ENCODE measurements at regions not wholly inside any gene's neighbourhood (a gene's known extent, or its start where the extent isn't known, plus 50 kb on each side); places are given as distances from the start of the nearest gene placed in this dataset.

DNA sequence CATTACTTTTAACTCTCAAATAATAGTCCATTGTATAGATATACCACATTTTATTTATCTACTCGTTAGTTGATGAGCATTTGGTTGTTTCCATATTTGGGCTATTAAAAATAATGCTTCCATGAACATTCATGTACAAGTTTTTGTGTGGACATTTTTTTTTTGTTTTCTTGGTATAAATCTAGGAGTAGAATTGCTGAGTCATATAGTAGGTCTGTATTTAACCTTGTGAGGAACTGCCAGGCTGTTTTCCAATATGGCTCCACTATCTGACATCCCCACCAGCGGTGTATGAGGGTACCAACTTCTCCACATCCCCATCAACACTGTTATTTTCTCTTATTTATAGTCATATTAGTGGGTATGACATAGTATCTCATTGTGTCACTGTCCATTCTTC lies 143.1 kb downstream of the RAP2A start:
- DNase-seq (no peak), FAIRE-seq (no peak)
- peaks cover 0 to 4% (median 2%) of the 10 kb centered on the region in 3 donors for H3K4me1 ChIP-seq (ENCODE audit: control insufficient read depth in 2 of 3, insufficient read depth in 2 of 3, low read depth in 1 of 3, low read length in 3 of 3)
- no peaks in the 10 kb centered on the region for H3K27me3 ChIP-seq (ENCODE audit: control insufficient read depth, insufficient read depth, low read length)
- no peak overlapping the region for H3K9ac ChIP-seq (ENCODE audit: low read length in 3 of 3)
- no peaks in the 10 kb centered on the region for H3K9me3 ChIP-seq (ENCODE audit: control insufficient read depth in 2 of 3, insufficient read depth in 1 of 3, low read length in 3 of 3)
- TF ChIP-seq CTCF (IDR thresholded peaks at IDR 0.05; ENCODE audit: borderline replicate concordance, extremely low read depth, insufficient read depth) = no peak
- H3K4me3 ChIP-seq (ENCODE audit: low read length in 3 of 3) = no peak overlapping the region
- intact Hi-C loops (cut with DNase I) = no loop called here
- H3K27ac ChIP-seq (ENCODE audit: low read depth in 2 of 2, low read length in 2 of 2) = no peak overlapping the region
- no peaks in the 10 kb centered on the region for H3K36me3 ChIP-seq (ENCODE audit: control insufficient read depth in 2 of 3, insufficient read depth in 3 of 3, low read length in 3 of 3)

GRCh38 chr13:97582170-97582569 lies 148.2 kb downstream of the RAP2A start:
- FAIRE-seq = no peak
- H3K27ac ChIP-seq (ENCODE audit: low read depth in 2 of 2, low read length in 2 of 2) = peak overlapping the region; percentile 69 to 87
- no peak overlapping the region for H3K9ac ChIP-seq (ENCODE audit: low read length in 3 of 3)
- TF ChIP-seq CTCF (IDR thresholded peaks at IDR 0.05; ENCODE audit: borderline replicate concordance, extremely low read depth, insufficient read depth) = no peak
- no peaks in the 10 kb centered on the region for H3K27me3 ChIP-seq (ENCODE audit: control insufficient read depth, insufficient read depth, low read length)
- peak overlapping the region in 1 of 3 donors; percentile 2 for H3K4me3 ChIP-seq (ENCODE audit: low read length in 3 of 3)
- no peaks in the 10 kb centered on the region for H3K36me3 ChIP-seq (ENCODE audit: control insufficient read depth in 2 of 3, insufficient read depth in 3 of 3, low read length in 3 of 3)
- H3K4me1 ChIP-seq (ENCODE audit: control insufficient read depth in 2 of 3, insufficient read depth in 2 of 3, low read depth in 1 of 3, low read length in 3 of 3) = peaks cover 0 to 15% (median 5%) of the 10 kb centered on the region in 3 donors
- intact Hi-C loops (cut with DNase I) = no loop called here
- no peaks in the 10 kb centered on the region for H3K9me3 ChIP-seq (ENCODE audit: control insufficient read depth in 2 of 3, insufficient read depth in 1 of 3, low read length in 3 of 3)
- DNase-seq = no peak

- Histone ChIP-seq H3K36me3 (ENCODE audit: control insufficient read depth in 2 of 3, insufficient read depth in 3 of 3, low read length in 3 of 3) (no peaks in the 10 kb centered on the region), H3K9ac (ENCODE audit: low read length in 3 of 3) (no peak overlapping the region), H3K27me3 (ENCODE audit: control insufficient read depth, insufficient read depth, low read length) (no peaks in the 10 kb centered on the region), H3K4me3 (ENCODE audit: low read length in 3 of 3) (peak overlapping the region in 1 of 3 donors; percentile 12), H3K9me3 (ENCODE audit: control insufficient read depth in 2 of 3, insufficient read depth in 1 of 3, low read length in 3 of 3) (no peaks in the 10 kb centered on the region), H3K27ac (ENCODE audit: low read depth in 2 of 2, low read length in 2 of 2) (peak overlapping the region; percentile 51 to 53), H3K4me1 (ENCODE audit: control insufficient read depth in 2 of 3, insufficient read depth in 2 of 3, low read depth in 1 of 3, low read length in 3 of 3) (peaks cover 0 to 15% (median 5%) of the 10 kb centered on the region in 3 donors)
- FAIRE-seq (no peak), DNase-seq (no peak)
- no peak for TF ChIP-seq CTCF (IDR thresholded peaks at IDR 0.05; ENCODE audit: borderline replicate concordance, extremely low read depth, insufficient read depth)
- intact Hi-C loops (cut with DNase I) = no loop called here
Observed at GRCh38 chr13:97583907-97584497, 150.0 kb downstream of the RAP2A start.

DNA sequence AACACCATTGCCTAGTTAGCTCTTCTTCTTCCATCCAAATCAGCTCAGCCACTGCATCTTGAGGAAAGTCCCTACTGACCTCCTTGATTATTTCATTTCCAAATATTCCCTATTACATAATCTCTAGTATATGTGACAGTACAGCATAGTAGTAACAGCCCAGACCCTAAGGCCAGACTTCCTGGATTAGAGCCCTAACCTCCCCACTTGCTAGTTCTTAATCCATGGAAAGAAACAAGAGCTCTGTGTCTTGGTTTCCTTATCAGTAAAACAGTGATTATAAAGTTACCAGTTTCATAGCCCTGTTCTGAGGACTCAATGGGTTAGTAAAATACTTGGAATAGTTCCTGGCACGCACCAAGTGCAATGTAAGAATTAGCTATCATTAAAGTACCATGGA lies 153.0 kb downstream of the RAP2A start:
- no peak for TF ChIP-seq CTCF (IDR thresholded peaks at IDR 0.05; ENCODE audit: borderline replicate concordance, extremely low read depth, insufficient read depth)
- FAIRE-seq = no peak
- Histone ChIP-seq H3K36me3 (ENCODE audit: control insufficient read depth in 2 of 3, insufficient read depth in 3 of 3, low read length in 3 of 3) (no peaks in the 10 kb centered on the region), H3K27me3 (ENCODE audit: control insufficient read depth, insufficient read depth, low read length) (no peaks in the 10 kb centered on the region), H3K4me1 (ENCODE audit: control insufficient read depth in 2 of 3, insufficient read depth in 2 of 3, low read depth in 1 of 3, low read length in 3 of 3) (peaks cover 0 to 12% (median 2%) of the 10 kb centered on the region in 3 donors), H3K9ac (ENCODE audit: low read length in 3 of 3) (no peak overlapping the region), H3K4me3 (ENCODE audit: low read length in 3 of 3) (no peak overlapping the region), H3K27ac (ENCODE audit: low read depth in 2 of 2, low read length in 2 of 2) (no peak overlapping the region), H3K9me3 (ENCODE audit: control insufficient read depth in 2 of 3, insufficient read depth in 1 of 3, low read length in 3 of 3) (no peaks in the 10 kb centered on the region)
- intact Hi-C loops (cut with DNase I) = no loop called here
- no peak for DNase-seq

All from kidney (tissue), 13 donors.